ENCODE measurements at regions not wholly inside any gene's neighbourhood (a gene's known extent, or its start where the extent isn't known, plus 50 kb on each side); places are given as distances from the start of the nearest gene placed in this dataset.

DNA sequence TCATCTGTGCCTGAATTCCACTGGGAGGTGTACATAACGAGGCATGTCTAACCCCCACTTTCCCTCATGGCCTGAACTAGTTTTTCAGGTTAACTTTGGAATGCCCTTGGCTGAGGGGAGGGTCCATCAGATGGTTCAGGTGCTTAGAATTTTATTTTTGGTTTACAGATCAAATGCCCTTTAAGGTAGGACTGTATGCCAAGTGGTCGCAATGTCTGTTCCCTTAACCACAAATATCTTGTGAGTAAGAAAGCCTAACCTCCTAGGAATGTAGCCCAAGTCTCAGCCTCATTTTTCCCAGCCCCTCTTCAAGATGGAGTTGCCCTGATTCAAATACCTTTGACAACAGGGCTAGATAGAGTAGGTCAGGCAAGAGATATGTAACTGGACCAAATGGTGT is 78.4 kb downstream of the RNASET2 start:
- CTCF ChIA-PET: interaction anchor here (0.7 to 1.3 kb wide), 2 partner anchors 15 to 103 kb away, joined by 3 to 4 read pairs; no protein-coding TSS in a partner anchor
- intact Hi-C loops (cut with micrococcal nuclease; ENCODE audit: unreplicated experiment): loop anchor here (5.0 kb wide), 1 partner anchor 74 kb away; no protein-coding TSS in a partner anchor
- BruUV-seq (replicated peaks): no TSS peak
- no peak overlapping the region for H3K4me3 Mint-ChIP-seq (ENCODE audit: low read depth, unreplicated experiment)
- H3K36me3 Mint-ChIP-seq (ENCODE audit: insufficient read depth, unreplicated experiment): no peaks in the 10 kb centered on the region
- H3K9me3 Mint-ChIP-seq (ENCODE audit: low read depth, unreplicated experiment): peaks cover 3% of the 10 kb centered on the region
- TF ChIP-seq, protein P1, sequence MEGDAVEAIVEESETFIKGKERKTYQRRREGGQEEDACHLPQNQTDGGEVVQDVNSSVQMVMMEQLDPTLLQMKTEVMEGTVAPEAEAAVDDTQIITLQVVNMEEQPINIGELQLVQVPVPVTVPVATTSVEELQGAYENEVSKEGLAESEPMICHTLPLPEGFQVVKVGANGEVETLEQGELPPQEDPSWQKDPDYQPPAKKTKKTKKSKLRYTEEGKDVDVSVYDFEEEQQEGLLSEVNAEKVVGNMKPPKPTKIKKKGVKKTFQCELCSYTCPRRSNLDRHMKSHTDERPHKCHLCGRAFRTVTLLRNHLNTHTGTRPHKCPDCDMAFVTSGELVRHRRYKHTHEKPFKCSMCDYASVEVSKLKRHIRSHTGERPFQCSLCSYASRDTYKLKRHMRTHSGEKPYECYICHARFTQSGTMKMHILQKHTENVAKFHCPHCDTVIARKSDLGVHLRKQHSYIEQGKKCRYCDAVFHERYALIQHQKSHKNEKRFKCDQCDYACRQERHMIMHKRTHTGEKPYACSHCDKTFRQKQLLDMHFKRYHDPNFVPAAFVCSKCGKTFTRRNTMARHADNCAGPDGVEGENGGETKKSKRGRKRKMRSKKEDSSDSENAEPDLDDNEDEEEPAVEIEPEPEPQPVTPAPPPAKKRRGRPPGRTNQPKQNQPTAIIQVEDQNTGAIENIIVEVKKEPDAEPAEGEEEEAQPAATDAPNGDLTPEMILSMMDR (IDR thresholded peaks at IDR 0.05; ENCODE audit: unreplicated experiment): no peak
- no peak overlapping the region for H3K27ac Mint-ChIP-seq (ENCODE audit: unreplicated experiment)
- peaks cover 38% of the 10 kb centered on the region for H3K4me1 Mint-ChIP-seq (ENCODE audit: low read depth, unreplicated experiment)
- no peaks in the 10 kb centered on the region for H3K27me3 Mint-ChIP-seq (ENCODE audit: unreplicated experiment)
- peak; percentile 24 for DNase-seq

DNA sequence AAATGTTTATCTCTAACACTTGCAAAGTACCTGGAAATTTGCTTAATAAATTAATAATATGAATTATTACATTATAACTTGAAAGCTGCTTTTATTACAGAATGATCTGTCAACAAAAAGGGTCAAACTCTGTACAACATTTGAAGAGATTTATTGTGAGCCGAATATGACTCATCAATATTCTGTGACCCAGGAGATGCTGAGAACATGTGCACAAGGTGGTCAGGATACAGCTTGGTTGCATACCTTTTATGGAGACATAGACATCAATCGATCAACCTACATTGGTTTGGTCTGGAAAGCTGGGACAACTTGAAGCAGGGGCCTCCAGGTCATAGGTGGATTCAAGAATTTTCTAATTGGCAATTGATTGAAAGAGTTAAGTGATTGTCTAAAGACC is 79.0 kb downstream of the RNASET2 start:
- TF ChIP-seq, protein P1 (IDR thresholded peaks at IDR 0.05; ENCODE audit: unreplicated experiment): no peak
- no peaks in the 10 kb centered on the region for H3K9me3 Mint-ChIP-seq (ENCODE audit: low read depth, unreplicated experiment)
- no peak overlapping the region for H3K4me3 Mint-ChIP-seq (ENCODE audit: low read depth, unreplicated experiment)
- H3K4me1 Mint-ChIP-seq (ENCODE audit: low read depth, unreplicated experiment): peaks cover 38% of the 10 kb centered on the region
- CTCF ChIA-PET: interaction anchor here (0.7 kb wide), 1 partner anchor 15 kb away, joined by 4 read pairs; no protein-coding TSS in a partner anchor
- H3K36me3 Mint-ChIP-seq (ENCODE audit: insufficient read depth, unreplicated experiment): no peaks in the 10 kb centered on the region
- H3K27ac Mint-ChIP-seq (ENCODE audit: unreplicated experiment): no peak overlapping the region
- DNase-seq: no peak
- H3K27me3 Mint-ChIP-seq (ENCODE audit: unreplicated experiment): no peaks in the 10 kb centered on the region
- intact Hi-C loops (cut with micrococcal nuclease; ENCODE audit: unreplicated experiment): loop anchor here (5.0 kb wide), 1 partner anchor 75 kb away; no protein-coding TSS in a partner anchor
- no TSS peak for BruUV-seq (replicated peaks)

DNA sequence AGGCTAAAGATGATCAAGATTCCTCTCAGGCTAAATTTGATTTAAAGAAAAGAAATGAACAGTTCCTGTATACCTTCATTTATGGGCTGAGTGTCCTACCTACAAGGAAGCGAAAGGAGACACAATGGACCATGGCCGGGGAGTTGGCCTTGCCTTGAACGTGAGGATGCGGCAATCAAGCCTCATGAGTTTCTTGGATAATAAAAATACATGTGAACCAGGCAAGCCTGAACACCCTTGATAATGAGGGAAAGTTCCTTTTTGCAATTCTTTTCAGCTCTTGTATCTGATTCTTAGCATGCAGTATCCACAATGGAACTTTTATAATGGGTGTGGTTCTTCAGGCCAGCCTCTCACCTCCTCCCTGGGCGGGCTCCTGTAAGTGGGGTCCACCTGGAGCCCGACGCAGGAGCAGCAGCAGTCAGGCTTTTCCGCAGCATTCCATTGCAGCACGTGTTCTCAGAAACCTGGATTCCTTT is 83.8 kb downstream of the RNASET2 start:
- Mint-ChIP-seq H3K27me3 (ENCODE audit: unreplicated experiment) (no peaks in the 10 kb centered on the region), H3K27ac (ENCODE audit: unreplicated experiment) (no peak overlapping the region), H3K9me3 (ENCODE audit: low read depth, unreplicated experiment) (no peaks in the 10 kb centered on the region), H3K4me3 (ENCODE audit: low read depth, unreplicated experiment) (no peak overlapping the region), H3K36me3 (ENCODE audit: insufficient read depth, unreplicated experiment) (no peaks in the 10 kb centered on the region), H3K4me1 (ENCODE audit: low read depth, unreplicated experiment) (peaks cover 20% of the 10 kb centered on the region)
- no TSS peak for BruUV-seq (replicated peaks)
- no peak for DNase-seq
- TF ChIP-seq, protein P1 (IDR thresholded peaks at IDR 0.05; ENCODE audit: unreplicated experiment): no peak
- intact Hi-C loops (cut with micrococcal nuclease; ENCODE audit: unreplicated experiment): no loop called here
- CTCF ChIA-PET: no interaction called here

DNA sequence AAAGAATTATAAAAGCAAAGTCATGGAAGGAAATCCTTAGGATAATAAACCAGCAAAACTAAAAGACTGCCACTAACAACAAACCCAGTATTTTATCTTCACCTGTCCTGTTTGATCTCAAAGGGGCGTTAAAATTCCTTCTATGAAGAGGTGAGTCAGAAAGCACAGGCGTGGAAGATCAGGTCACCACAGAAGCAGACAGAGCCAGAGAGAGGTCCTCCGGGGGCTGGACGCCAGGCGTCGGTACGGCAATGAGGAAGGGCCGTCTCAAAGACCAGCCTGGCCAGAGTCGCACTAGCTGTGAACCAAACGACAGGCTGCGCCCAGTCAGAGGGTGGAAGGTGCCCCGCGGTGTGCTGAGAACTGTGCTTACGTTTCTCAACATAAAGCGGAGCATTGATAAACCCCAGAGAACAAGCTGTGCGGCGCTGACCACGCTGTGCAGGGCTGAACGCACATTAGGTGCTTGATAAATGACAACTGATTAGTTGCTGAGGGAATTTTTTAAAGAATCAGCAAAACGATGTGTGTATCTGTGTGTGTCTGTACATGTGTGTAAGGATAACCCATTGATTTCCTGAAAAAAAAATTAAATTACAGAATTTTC is 85.6 kb downstream of the RNASET2 start:
- Mint-ChIP-seq H3K9me3 (ENCODE audit: low read depth, unreplicated experiment) (no peaks in the 10 kb centered on the region), H3K4me3 (ENCODE audit: low read depth, unreplicated experiment) (no peak overlapping the region), H3K4me1 (ENCODE audit: low read depth, unreplicated experiment) (peaks cover 1% of the 10 kb centered on the region), H3K36me3 (ENCODE audit: insufficient read depth, unreplicated experiment) (no peaks in the 10 kb centered on the region), H3K27me3 (ENCODE audit: unreplicated experiment) (no peaks in the 10 kb centered on the region), H3K27ac (ENCODE audit: unreplicated experiment) (no peak overlapping the region)
- no peak for DNase-seq
- BruUV-seq (replicated peaks): no TSS peak
- CTCF ChIA-PET: no interaction called here
- intact Hi-C loops (cut with micrococcal nuclease; ENCODE audit: unreplicated experiment): no loop called here
- TF ChIP-seq, protein P1 (IDR thresholded peaks at IDR 0.05; ENCODE audit: unreplicated experiment): no peak

All from Calu3 (cell line).